RWPE2 (cell line): ENCODE measurements at regions not wholly inside any gene's neighbourhood (a gene's known extent, or its start where the extent isn't known, plus 50 kb on each side); places are given as distances from the start of the nearest gene placed in this dataset.

ENCODE experiments used
- ATAC-seq: fragments of 200-7000 bp; cut with Tn5 transposase; 3 replicates; pipeline ENCODE4 v1.9.1; 2021; ENCODE audit warnings: low read depth
- DNase-seq: peaks from one replicate; pipeline ENCODE4 v3.0.0-alpha.2; 2020; ENCODE audit warnings: low spot score
- H3K27ac ChIP-seq: fragments of 450-650 bp; 2 replicates; pipeline ENCODE4 v1.5.1; 2017; ENCODE audit warnings: mild to moderate bottlenecking; ENCODE audit not compliant: poor library complexity, severe bottlenecking
- H3K27me3 ChIP-seq: fragments of 250-450 bp; sonication (Bioruptor Pico); 2 replicates; pipeline ENCODE4 v1.5.1; 2021; ENCODE audit warnings: mild to moderate bottlenecking, moderate library complexity; ENCODE audit not compliant: insufficient read depth, poor library complexity, severe bottlenecking
- H3K36me3 ChIP-seq: fragments of 250-450 bp; sonication (Bioruptor Pico); 2 replicates; pipeline ENCODE4 v1.5.1; 2020; ENCODE audit warnings: low read depth, mild to moderate bottlenecking, moderate library complexity
- H3K4me1 ChIP-seq: fragments of 250-450 bp; sonication (Bioruptor Pico); 2 replicates; pipeline ENCODE4 v1.5.1; 2021; ENCODE audit warnings: mild to moderate bottlenecking, moderate library complexity; ENCODE audit not compliant: insufficient read depth, poor library complexity, severe bottlenecking
- H3K4me3 ChIP-seq: fragments of 250-450 bp; sonication (Bioruptor Pico); 2 replicates; pipeline ENCODE4 v1.5.1; 2021; ENCODE audit warnings: mild to moderate bottlenecking, moderate library complexity; ENCODE audit not compliant: severe bottlenecking
- H3K9me3 ChIP-seq: fragments of 250-450 bp; sonication (Bioruptor Pico); 2 replicates; pipeline ENCODE4 v1.5.1; 2021; ENCODE audit warnings: mild to moderate bottlenecking, moderate library complexity; ENCODE audit not compliant: severe bottlenecking
- TF ChIP-seq, protein P1 (sequence below): fragments of 450-650 bp; IDR thresholded peaks from one replicate; pipeline ENCODE4 v1.5.1; 2017; ENCODE audit warnings: mild to moderate bottlenecking, moderate library complexity; ENCODE audit not compliant: poor library complexity, severe bottlenecking

GRCh38 chr5:117433818-117434217 is 859.2 kb upstream of the SEMA6A start:
- Histone ChIP-seq H3K4me1 (no peaks in the 10 kb centered on the region), H3K4me3 (no peak overlapping the region), H3K27me3 (no peaks in the 10 kb centered on the region), H3K9me3 (no peaks in the 10 kb centered on the region), H3K27ac (no peak overlapping the region), H3K36me3 (no peaks in the 10 kb centered on the region)
- DNase-seq (no peak), ATAC-seq (no peak)
- TF ChIP-seq, protein P1, sequence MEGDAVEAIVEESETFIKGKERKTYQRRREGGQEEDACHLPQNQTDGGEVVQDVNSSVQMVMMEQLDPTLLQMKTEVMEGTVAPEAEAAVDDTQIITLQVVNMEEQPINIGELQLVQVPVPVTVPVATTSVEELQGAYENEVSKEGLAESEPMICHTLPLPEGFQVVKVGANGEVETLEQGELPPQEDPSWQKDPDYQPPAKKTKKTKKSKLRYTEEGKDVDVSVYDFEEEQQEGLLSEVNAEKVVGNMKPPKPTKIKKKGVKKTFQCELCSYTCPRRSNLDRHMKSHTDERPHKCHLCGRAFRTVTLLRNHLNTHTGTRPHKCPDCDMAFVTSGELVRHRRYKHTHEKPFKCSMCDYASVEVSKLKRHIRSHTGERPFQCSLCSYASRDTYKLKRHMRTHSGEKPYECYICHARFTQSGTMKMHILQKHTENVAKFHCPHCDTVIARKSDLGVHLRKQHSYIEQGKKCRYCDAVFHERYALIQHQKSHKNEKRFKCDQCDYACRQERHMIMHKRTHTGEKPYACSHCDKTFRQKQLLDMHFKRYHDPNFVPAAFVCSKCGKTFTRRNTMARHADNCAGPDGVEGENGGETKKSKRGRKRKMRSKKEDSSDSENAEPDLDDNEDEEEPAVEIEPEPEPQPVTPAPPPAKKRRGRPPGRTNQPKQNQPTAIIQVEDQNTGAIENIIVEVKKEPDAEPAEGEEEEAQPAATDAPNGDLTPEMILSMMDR: no peak

GRCh38 chr5:117431091-117431490 is 856.5 kb upstream of the SEMA6A start:
- ATAC-seq (no peak), DNase-seq (no peak)
- Histone ChIP-seq H3K27me3 (no peaks in the 10 kb centered on the region), H3K9me3 (no peaks in the 10 kb centered on the region), H3K4me3 (no peak overlapping the region), H3K27ac (no peak overlapping the region), H3K36me3 (no peaks in the 10 kb centered on the region), H3K4me1 (no peaks in the 10 kb centered on the region)
- TF ChIP-seq, protein P1: no peak

GRCh38 chr5:117425163-117425562 is 850.5 kb upstream of the SEMA6A start:
- DNase-seq (no peak), ATAC-seq (no peak)
- Histone ChIP-seq H3K27me3 (no peaks in the 10 kb centered on the region), H3K4me1 (no peaks in the 10 kb centered on the region), H3K4me3 (no peak overlapping the region), H3K9me3 (no peaks in the 10 kb centered on the region), H3K36me3 (no peaks in the 10 kb centered on the region), H3K27ac (no peak overlapping the region)
- TF ChIP-seq, protein P1: no peak

DNA sequence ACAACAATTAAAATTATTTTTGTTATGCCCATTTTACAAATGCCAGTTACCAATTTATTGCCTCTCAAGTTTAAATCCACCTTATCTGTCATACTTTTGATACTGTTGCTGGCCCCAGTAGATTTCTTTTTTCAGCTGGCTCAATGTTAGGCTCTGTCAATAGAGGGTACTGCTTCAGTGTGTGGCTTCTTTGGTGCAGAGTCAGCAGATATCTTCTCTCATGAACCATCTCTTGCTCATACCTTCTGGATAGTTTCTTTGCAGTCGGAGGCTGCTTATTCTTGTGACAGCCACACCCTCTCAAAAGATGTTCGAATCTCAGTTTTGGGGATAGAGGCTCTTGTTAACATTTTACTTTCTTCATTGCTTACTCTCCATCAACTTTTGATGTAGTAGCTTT is 849.9 kb upstream of the SEMA6A start:
- TF ChIP-seq, protein P1: no peak
- H3K4me3 ChIP-seq: no peak overlapping the region
- H3K9me3 ChIP-seq: no peaks in the 10 kb centered on the region
- H3K27ac ChIP-seq: no peak overlapping the region
- no peaks in the 10 kb centered on the region for H3K4me1 ChIP-seq
- DNase-seq (no peak), ATAC-seq (no peak; the same call in 2 of the 3 replicates)
- no peaks in the 10 kb centered on the region for H3K36me3 ChIP-seq
- no peaks in the 10 kb centered on the region for H3K27me3 ChIP-seq

DNA sequence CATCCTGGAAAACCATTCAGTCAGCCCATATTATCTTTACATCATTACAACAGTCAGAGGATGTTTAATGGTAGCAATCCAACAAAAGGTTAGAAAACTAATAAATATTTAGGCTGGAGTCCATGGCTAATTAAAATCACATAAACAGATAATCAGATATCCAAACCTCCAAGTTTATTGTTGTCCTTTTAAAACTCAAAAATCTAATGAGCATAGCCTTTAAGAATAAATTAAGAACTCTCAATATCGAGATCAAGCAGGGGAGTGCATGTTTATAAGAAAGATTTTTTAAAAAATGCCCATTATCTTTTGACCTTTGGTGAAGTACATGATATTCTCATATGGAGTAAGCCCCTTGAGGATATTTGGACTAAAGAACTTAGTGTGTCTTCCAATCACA is 842.9 kb upstream of the SEMA6A start:
- TF ChIP-seq, protein P1: no peak
- no peaks in the 10 kb centered on the region for H3K9me3 ChIP-seq
- ATAC-seq (no peak), DNase-seq (no peak)
- no peaks in the 10 kb centered on the region for H3K27me3 ChIP-seq
- H3K27ac ChIP-seq: no peak overlapping the region
- no peaks in the 10 kb centered on the region for H3K4me1 ChIP-seq
- H3K36me3 ChIP-seq: no peaks in the 10 kb centered on the region
- H3K4me3 ChIP-seq: no peak overlapping the region
